ENCODE measurements at regions not wholly inside any gene's neighbourhood (a gene's known extent, or its start where the extent isn't known, plus 50 kb on each side); places are given as distances from the start of the nearest gene placed in this dataset.

- TF ChIP-seq RB1 (IDR thresholded peaks at IDR 0.05; ENCODE audit: borderline replicate concordance) (no peak), RAD21 (IDR thresholded peaks at IDR 0.05; ENCODE audit: insufficient read depth, low read depth, low read length) (no peak), EP300 (IDR thresholded peaks at IDR 0.05; ENCODE audit: borderline replicate concordance in 1 of 2, control insufficient read depth in 1 of 2, low read depth in 2 of 2, low read length in 2 of 2) (no peak), ATF2 (IDR thresholded peaks at IDR 0.05; ENCODE audit: low read length) (no peak)
- TF ChIP-seq, protein P1, sequence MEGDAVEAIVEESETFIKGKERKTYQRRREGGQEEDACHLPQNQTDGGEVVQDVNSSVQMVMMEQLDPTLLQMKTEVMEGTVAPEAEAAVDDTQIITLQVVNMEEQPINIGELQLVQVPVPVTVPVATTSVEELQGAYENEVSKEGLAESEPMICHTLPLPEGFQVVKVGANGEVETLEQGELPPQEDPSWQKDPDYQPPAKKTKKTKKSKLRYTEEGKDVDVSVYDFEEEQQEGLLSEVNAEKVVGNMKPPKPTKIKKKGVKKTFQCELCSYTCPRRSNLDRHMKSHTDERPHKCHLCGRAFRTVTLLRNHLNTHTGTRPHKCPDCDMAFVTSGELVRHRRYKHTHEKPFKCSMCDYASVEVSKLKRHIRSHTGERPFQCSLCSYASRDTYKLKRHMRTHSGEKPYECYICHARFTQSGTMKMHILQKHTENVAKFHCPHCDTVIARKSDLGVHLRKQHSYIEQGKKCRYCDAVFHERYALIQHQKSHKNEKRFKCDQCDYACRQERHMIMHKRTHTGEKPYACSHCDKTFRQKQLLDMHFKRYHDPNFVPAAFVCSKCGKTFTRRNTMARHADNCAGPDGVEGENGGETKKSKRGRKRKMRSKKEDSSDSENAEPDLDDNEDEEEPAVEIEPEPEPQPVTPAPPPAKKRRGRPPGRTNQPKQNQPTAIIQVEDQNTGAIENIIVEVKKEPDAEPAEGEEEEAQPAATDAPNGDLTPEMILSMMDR (IDR thresholded peaks at IDR 0.05 in 2 of 3, conservative IDR thresholded peaks at IDR 0.05 in 1 of 3; ENCODE audit: control insufficient read depth in 2 of 3, extremely low read depth in 1 of 3, insufficient read depth in 1 of 3, low read depth in 3 of 3, low read length in 3 of 3): no peak
- TF ChIP-seq, protein P2, sequence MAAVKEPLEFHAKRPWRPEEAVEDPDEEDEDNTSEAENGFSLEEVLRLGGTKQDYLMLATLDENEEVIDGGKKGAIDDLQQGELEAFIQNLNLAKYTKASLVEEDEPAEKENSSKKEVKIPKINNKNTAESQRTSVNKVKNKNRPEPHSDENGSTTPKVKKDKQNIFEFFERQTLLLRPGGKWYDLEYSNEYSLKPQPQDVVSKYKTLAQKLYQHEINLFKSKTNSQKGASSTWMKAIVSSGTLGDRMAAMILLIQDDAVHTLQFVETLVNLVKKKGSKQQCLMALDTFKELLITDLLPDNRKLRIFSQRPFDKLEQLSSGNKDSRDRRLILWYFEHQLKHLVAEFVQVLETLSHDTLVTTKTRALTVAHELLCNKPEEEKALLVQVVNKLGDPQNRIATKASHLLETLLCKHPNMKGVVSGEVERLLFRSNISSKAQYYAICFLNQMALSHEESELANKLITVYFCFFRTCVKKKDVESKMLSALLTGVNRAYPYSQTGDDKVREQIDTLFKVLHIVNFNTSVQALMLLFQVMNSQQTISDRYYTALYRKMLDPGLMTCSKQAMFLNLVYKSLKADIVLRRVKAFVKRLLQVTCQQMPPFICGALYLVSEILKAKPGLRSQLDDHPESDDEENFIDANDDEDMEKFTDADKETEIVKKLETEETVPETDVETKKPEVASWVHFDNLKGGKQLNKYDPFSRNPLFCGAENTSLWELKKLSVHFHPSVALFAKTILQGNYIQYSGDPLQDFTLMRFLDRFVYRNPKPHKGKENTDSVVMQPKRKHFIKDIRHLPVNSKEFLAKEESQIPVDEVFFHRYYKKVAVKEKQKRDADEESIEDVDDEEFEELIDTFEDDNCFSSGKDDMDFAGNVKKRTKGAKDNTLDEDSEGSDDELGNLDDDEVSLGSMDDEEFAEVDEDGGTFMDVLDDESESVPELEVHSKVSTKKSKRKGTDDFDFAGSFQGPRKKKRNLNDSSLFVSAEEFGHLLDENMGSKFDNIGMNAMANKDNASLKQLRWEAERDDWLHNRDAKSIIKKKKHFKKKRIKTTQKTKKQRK (IDR thresholded peaks at IDR 0.05; ENCODE audit: low read depth, low read length): no peak
Measured at GRCh38 chr2:60359569-60359968, 193.9 kb downstream of the BCL11A start.

Measured in GM12878 (cell line).